Upper lobe of left lung (tissue), 4 donors: ENCODE measurements at regions not wholly inside any gene's neighbourhood (a gene's known extent, or its start where the extent isn't known, plus 50 kb on each side); places are given as distances from the start of the nearest gene placed in this dataset.

Experiments
- CTCF ChIP-seq, 6 experiments: fragments of 450-650 bp in 4 of 6; fragments of 200-600 bp in 2 of 6; sonication (generic) in 2 of 6; IDR thresholded peaks; one replicate each; pipeline ENCODE4 v1.5.1; 2016 to 2019; ENCODE audit warnings: antibody characterized with exemption in 6 of 6
- POLR2AphosphoS5 ChIP-seq, 2 donors: sonication (generic); formaldehyde crosslinking; IDR thresholded peaks; one replicate each; pipeline ENCODE4 v1.5.1; 2017; ENCODE audit warnings: antibody characterized with exemption in 2 of 2

GRCh38 chr18:13987956-13988355 lies 72.6 kb upstream of the MC2R start:
- TF ChIP-seq CTCF (IDR thresholded peaks at IDR 0.05) (no peak), POLR2AphosphoS5 (IDR thresholded peaks at IDR 0.05) (no peak)
